ENCODE measurements at regions not wholly inside any gene's neighbourhood (a gene's known extent, or its start where the extent isn't known, plus 50 kb on each side); places are given as distances from the start of the nearest gene placed in this dataset.
"Not testable (repeated sequence)": the region's sequence is repeated elsewhere in the genome, so short reads cannot be mapped to it uniquely, and the experiment has no call there.

- DNase-seq (ENCODE audit: low read depth) = no peak
Observed at GRCh38 chr2:16069663-16069932, 129.2 kb downstream of the MYCN start.

- no peak for DNase-seq (ENCODE audit: low read depth)
Observed at GRCh38 chr2:16068552-16068940, 128.2 kb downstream of the MYCN start.

DNA sequence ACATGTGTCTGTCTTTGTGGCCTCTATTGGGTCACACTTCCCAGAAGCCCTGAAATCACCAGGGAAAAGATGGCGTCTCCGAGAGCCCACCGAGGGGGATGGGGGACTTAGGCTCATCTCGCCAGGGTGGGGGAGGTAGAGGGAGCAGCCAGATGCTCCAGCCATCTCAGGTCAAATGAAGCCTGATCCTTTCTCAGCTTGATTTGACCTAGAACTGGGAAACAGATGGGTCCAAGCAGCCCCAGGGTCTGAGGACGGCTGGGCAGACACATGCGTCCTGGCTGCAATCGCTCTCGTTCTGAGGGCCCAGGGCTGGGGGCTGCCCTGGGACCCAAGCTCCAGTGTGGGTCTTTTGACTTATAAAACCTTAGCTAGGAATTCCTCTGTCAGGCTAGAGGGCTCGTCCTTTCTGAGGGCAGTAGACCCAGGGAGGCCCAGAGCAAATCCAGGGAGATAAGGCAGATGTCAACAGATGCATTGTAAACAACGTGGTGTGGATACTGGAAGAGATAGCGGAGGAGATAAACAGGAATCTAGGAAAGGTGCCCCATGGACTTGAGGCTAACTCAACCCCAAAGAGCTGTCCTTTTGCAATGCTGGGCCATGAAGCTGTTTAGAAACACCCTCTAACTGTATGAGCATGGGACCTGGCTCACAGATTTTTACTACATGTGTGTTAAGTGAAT lies 127.7 kb downstream of the MYCN start:
- no peak for DNase-seq (ENCODE audit: low read depth)

DNA sequence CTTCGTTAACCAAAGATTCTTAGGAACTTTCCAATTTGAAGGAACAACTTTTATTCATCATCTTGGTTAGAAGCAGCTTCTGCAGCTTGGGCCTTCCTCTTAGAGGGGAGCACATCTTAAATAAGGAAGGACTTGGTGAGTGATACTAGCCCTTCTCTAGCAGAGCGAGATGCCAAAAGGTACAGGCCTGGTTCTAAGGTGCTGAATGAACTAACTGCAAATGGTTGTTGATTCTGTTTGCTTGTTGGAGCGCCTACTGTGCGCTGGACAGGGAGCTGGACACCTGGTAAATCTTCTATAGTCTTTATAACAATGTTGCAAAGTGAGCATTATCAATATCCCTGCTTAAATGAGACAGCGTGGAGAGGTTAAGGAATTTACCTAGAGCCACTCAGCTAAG lies 127.1 kb downstream of the MYCN start:
- no peak for DNase-seq (ENCODE audit: low read depth)

- no peak for DNase-seq (ENCODE audit: low read depth)
Observed at GRCh38 chr2:16067037-16067406, 126.7 kb downstream of the MYCN start.

DNA sequence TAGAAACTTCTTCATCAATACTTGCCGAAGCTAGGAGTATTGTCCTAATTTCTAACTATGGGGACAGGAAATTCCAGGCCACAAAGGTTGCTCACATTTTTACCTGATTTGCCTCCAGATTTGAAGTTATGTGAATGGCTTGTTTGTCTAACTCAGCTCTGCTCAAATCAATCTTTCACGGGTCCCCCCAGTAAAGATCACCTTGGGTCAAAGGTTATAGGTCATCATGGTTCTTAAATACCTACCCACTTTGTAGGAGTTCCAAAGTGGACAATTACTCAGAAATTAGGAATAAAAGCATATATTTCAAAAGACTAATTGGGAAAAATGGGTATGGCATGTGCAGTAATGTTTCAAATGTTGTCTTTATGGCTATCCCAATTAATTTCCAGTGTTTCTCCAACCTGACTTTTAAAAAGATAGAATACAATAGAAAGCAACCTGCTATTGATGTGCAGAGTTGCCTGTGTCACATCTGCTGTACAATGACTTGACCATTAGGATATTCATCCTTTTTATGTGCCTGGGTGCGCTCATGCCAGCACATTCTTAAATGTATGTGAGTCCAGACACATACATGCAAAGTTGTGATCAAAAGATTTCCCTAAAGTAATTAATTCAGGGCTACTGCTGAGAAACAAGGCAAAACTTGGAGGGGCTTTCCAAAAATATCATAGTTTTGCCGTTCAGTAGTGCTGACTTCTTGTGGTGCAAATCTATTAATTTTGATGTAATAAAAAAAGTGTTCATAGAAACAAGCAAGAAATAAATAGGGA lies 126.1 kb downstream of the MYCN start:
- DNase-seq (ENCODE audit: low read depth) = no peak

DNA sequence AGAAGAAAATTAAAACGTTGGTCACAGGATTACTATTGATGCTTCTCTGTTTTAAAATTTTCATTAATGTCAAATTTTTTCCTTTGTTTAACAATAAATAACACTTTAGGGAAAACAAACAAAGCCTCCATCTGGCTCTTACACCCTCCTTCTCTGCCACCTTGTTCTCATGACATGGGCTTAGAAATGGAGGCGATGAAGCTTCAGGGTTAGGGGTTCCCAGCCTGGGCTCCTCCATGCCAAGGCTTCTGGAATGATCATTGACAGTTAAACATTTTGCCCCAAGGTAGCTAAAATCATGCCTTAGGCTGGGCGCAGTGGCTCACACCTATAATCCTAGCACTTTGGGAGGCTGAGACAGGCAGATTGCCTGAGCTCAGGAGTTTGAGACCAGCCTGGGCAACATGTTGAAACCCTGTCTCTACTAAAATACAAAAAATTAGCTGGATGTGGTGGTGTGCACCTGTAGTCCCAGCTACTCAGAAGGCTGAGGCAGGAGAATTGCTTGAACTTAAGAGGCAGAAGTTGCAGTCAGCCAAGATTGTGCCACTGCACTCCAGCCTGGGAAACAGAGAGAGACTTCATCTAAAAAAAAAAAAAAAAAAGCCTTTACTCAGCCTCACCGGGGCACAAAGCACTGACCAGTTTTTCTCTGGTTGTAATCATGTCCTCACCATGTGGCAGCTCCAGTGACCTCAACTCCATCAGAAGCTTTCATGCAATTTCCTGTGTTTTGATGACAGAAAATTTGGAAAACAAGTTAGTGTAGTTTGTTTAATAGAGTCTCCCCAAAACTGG lies 125.1 kb downstream of the MYCN start:
- not testable (repeated sequence) for DNase-seq (ENCODE audit: low read depth)

- no peak for DNase-seq (ENCODE audit: low read depth)
Observed at GRCh38 chr2:16064745-16065144, 124.4 kb downstream of the MYCN start.

DNA sequence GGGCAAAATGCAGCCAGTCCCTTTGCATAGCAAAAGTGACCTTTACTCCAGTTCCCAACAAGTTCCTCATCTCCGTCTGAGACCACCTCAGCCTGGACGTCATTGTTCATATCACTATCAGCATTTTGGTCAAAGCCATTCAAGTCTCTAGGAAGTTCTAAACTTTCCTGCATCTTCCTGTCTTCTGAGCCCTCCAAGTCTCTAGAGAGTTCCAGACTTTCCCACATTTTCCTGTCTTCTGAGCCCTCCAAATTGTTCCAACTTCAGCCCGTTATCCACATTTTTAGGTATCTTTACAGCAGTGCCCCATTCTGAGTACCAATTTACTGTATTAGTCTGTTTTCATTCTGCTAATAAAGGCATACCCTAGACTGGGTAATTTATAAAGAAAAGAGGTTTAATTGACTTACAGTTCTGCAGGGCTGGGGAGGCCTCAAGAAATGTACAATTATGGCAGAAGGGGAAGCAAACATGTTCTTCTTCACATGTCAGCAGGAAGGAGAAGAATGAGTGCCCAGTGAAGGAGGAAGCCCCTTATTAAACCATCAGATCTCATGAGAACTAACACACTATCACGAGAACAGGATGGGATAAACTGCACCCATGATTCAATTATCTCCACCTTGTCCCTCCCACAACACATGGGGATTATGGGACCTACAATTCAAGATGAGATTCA lies 123.7 kb downstream of the MYCN start:
- DNase-seq (ENCODE audit: low read depth) = no peak

DNA sequence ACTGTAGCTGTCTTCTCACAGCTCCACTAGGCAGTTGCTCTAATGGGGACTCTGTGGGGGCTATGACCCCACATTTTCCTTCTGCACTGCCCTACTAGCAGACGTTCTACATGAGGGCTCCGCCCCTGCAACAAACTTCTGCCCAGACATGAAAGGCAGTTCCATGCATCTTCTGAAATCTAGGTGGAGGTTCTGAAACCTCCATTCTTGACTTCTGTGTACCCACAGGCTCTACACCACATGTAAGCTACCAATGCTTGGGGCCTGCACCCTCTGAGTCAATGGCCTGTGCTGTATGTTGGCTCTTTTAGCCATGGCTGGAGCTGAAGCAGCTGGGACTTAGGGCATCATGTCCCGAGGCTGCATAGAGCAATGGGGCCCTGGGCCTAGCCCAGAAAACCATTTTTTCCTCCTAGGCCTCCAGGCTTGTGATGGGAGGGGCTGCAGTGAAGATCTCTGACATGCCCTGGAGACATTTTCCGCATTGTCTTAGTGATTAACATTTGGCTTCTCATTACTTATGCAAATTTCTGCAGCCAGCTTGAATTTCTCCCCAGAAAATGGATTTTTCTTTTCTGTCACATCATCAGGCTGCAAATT lies 123.0 kb downstream of the MYCN start:
- DNase-seq (ENCODE audit: low read depth) = no peak

DNA sequence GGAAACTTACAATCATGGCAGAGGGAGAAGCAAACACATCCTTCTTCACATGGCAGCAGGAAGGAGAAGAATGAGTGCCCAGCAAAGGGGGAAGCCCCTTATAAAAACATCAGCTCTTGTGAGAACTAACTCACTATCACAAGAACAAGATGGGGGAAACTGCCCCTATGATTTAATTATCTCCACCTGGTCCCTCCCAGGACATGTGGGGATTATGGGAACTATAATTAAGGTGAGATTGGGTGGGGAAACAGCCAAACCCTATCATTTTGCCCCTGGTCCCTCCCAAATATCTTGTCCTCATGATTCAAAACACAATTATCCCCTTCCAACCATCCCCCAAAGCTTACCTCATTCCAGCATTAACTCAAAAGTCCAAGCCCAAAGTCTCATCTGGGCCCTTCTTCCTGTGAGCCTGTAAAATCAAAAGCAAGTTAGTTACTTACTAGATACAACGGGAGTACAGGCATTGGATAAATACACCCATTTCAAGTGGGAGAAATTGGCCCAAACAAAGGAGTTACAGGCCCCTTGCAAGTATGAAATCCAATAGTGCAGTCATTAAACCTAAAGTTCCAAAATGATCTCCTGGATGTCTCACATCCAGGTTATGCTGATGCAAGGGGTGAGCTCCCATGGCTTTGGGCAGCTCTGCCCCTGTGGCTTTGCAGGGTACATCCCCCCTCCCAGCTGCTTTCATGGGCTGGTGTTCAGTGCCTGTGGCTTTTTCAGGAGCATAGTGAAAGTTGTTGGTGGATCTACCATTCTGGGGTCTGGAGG lies 122.3 kb downstream of the MYCN start:
- no peak for DNase-seq (ENCODE audit: low read depth)

DNA sequence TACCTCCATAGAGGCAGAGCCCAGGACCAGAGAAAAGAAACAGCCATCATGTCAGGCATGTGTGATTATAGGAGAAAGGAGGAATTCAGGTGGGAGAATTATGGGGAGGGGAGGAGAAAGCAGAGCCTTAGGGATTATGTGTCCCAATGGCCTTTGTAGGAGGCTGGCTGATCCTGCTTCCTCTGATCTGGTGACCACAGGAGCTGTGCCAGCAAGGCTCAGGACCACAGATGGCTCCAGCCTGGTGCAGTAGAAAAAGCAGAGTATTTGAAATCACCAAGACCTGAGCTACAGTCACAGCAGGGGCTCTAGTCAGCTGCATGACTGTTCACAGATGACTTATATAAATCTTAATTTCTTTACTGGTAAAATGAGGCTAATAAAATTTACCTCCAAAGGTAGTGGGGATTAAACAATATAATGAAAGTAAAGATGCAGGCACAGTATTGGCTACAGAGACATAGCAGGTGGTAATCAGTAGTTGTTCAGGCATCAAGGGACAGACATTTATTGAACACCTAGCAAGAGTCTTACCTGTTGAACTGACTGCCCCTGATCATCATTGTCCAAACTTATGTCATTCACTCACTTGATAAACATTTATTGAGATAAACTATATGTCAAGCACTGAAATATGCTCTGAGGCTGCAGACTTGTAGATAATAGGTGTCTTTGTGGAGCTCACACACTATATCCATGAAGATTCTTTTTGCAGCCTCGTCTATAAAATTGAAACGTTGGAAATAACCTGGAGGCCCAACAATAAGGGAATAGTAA lies 121.3 kb downstream of the MYCN start:
- no peak for DNase-seq (ENCODE audit: low read depth)

DNA sequence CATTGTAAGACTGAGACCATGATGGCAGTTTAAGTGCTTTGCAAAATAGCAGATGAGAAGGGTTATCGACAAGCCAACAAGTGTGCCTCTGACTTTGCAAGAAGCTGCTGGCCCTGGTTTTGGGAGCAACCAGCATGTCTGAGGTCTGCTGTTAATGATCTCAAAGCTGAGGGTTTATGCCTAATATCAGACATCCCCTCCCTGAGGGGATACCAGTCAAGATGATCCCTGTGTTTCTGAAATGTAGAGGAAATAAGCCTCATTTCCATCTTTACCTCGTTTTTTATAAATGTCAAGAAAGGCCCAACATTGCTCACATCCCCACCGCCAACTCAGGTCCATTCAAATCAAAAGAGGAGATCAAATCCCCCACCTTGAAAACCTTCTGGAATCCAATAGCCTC lies 120.6 kb downstream of the MYCN start:
- DNase-seq (ENCODE audit: low read depth) = no peak

DNA sequence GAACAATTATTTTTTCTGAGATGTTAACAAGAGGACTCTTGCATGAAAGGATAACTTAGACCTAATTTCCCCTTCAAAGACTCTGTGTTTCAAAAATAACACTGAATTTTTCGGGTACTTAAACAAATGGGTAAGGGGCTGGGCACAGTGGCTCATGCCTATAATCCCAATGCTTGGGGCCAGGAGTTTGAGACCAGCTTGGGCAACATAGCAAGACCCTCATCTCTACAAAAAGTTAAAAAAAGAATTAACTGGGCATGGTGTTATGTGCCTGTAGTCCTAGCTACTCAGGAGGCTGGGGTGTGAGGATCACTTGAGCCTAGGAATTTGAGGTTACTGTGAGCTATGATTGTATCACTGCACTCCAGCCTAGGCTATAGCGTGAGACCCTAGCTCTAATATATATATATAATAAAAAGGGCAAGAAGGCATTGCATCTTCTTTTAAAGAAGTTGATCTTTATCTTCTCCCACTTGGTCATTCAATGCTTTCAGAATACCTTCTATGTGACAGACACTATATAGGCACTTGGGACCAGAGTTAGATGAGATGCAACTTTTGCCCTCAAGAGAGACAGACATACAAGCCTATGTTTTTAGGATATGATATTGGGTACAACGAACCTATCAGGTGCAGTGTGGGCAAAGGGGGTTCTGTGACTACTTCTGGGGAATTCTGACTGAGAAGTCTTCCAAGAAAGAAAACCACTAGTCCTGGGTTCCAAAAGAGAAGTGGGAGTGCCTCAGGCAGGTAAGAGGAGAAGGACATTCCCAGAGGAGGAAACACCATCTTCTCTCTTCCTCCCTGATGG lies 120.0 kb downstream of the MYCN start:
- no peak for DNase-seq (ENCODE audit: low read depth)

GRCh38 chr2:16059393-16060016 lies 119.2 kb downstream of the MYCN start:
- DNase-seq (ENCODE audit: low read depth) = no peak

DNA sequence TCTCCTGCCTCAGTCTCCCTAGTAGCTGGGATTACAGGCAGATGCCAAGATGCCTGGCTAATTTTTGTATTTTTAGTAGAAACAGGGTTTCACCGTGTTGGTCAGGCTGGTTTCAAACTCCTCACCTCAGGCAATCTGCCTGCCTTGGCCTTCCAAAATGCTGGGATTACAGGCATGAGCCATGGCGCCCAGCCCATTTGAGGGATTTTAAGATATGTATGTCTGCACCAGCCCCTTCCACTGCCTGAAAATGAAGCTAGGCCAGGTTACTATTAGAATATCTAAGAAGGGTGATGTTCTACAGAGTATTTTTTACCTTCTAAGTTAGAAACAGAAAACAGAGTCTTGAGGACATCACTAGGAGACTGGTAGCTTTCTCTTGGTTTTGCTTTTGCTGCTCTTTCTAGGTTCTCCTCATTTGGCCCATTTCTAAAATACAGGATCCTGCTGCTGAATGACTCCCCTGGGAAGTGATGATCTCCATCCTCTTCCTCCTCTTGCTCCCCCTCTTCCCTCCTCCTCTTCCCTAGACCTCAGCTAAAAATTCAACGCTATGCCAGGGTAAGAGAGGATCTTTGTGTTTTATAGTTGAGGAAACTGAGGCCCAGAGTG lies 118.5 kb downstream of the MYCN start:
- no peak for DNase-seq (ENCODE audit: low read depth)

DNA sequence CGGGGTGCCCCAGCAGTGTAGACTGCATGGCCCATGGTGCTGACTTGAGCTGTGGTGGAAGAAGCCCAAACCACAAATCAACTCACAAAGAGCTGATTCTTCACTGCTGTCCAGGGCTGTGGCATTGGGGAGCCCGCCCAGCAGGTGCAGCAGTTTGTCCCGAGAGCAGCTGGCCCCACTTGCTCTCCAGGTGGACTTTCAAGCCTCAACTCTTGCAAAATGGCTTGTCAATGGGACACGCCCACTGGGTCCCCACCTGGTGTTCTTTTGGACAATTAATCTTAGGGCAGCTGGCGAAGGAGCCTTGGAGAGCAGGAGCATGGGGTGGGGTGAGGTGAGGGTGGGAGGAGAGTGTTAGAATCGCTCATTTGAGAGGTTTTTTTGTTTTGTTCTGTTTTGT lies 117.9 kb downstream of the MYCN start:
- no peak for DNase-seq (ENCODE audit: low read depth)

DNA sequence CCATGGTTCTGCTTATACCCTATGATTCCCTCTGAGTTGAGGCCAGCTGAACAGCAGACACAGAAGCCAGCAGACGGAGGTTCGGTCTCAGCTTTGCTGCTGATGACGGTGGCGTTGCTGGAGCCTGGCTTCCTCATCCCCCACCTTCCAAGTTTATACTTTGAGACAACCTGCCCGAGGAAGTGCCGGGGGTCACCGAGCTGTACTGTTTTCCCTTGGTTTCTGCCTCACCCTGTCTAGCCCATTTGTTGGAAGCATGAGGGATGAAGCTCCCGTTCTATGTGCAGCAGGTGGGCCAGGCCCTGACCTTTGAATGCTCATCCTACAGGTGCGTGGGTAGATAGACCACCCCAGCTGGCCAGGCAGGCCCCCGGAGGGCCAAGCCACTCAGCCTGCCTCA lies 117.3 kb downstream of the MYCN start:
- DNase-seq (ENCODE audit: low read depth) = no peak

Data from M059J (cell line).